ENCODE measurements at regions not wholly inside any gene's neighbourhood (a gene's known extent, or its start where the extent isn't known, plus 50 kb on each side); places are given as distances from the start of the nearest gene placed in this dataset.

DNA sequence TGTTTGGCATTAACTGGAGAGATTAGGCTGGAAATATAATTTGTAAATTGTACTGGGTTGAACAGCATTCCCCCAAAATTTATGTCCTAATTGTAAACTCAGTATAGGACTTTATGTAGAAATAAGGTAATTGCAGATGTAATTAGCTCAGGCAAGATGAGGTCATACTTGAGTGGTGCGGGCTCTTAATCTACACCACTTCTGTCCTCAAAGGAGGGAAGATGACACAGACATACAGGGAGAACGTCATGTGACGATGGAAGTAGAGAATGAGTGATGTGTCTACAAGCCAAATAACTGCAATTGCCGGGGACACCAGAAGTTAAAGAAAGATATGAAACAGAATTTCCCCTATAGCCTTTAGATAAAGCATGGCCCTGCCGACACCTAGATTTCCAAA is 1501.1 kb upstream of the PIK3C3 start:
- TF ChIP-seq, protein P1, sequence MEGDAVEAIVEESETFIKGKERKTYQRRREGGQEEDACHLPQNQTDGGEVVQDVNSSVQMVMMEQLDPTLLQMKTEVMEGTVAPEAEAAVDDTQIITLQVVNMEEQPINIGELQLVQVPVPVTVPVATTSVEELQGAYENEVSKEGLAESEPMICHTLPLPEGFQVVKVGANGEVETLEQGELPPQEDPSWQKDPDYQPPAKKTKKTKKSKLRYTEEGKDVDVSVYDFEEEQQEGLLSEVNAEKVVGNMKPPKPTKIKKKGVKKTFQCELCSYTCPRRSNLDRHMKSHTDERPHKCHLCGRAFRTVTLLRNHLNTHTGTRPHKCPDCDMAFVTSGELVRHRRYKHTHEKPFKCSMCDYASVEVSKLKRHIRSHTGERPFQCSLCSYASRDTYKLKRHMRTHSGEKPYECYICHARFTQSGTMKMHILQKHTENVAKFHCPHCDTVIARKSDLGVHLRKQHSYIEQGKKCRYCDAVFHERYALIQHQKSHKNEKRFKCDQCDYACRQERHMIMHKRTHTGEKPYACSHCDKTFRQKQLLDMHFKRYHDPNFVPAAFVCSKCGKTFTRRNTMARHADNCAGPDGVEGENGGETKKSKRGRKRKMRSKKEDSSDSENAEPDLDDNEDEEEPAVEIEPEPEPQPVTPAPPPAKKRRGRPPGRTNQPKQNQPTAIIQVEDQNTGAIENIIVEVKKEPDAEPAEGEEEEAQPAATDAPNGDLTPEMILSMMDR (IDR thresholded peaks at IDR 0.05) = no peak
- TF ChIP-seq POLR2A (IDR thresholded peaks at IDR 0.05) = no peak

All from ovary (tissue), 3 donors.